PC-3 (cell line): ENCODE measurements at regions not wholly inside any gene's neighbourhood (a gene's known extent, or its start where the extent isn't known, plus 50 kb on each side); places are given as distances from the start of the nearest gene placed in this dataset.

ENCODE experiments used
- ATAC-seq: fragments of 200-7000 bp; cut with Tn5 transposase; 2 replicates; pipeline ENCODE4 v1.9.1; 2020; ENCODE audit warnings: mild to moderate bottlenecking, moderate library complexity
- BruUV-seq: library from RNA; stranded (reverse); fragments of 400-500 nt; replicated peaks from 2 replicates; lab custom pipeline; 2021; lab: Mats Ljungman, UMichigan
- CTCF ChIA-PET: fragments of 300-600 bp; sonication (Branson Sonifier 250); formaldehyde crosslinking; loops from one replicate; lab custom pipeline; 2022; ENCODE audit warnings: antibody characterized with exemption; lab: Charles Lee
- POLR2A ChIA-PET: fragments of 300-600 bp; sonication (Branson Sonifier 250); formaldehyde crosslinking; loops from one replicate; lab custom pipeline; 2022; ENCODE audit warnings: antibody characterized with exemption; ENCODE audit not compliant: unreplicated experiment; lab: Charles Lee
- DNase-seq: peaks from one replicate; pipeline ENCODE4 v3.0.0-alpha.2; 2015
- H2AFZ ChIP-seq: fragments of 300-600 bp; sonication (generic); 2 replicates; pipeline ENCODE4 v1.6.0; 2016; ENCODE audit warnings: antibody characterized with exemption, low read length
- H3F3A ChIP-seq: fragments of 300-600 bp; sonication (generic); one replicate; pipeline ENCODE4 v1.6.0; 2017; ENCODE audit warnings: antibody characterized with exemption, low read length, control low read depth, mild to moderate bottlenecking; ENCODE audit not compliant: unreplicated experiment
- H3K27ac ChIP-seq: fragments of 300-600 bp; sonication (generic); 2 replicates; pipeline ENCODE4 v1.5.1; 2016; ENCODE audit warnings: mild to moderate bottlenecking, low read length
- H3K27me3 ChIP-seq: fragments of 300-600 bp; sonication (generic); 2 replicates; pipeline ENCODE4 v1.6.1; 2016; ENCODE audit warnings: low read length, mixed read lengths
- H3K36me3 ChIP-seq: fragments of 300-600 bp; sonication (generic); 2 replicates; pipeline ENCODE4 v1.6.1; 2016; ENCODE audit warnings: low read depth, mixed run types, low read length, mixed read lengths
- H3K4me1 ChIP-seq: fragments of 300-600 bp; sonication (generic); 2 replicates; pipeline ENCODE4 v1.5.1; 2016; ENCODE audit warnings: low read length; ENCODE audit not compliant: insufficient read depth
- H3K4me2 ChIP-seq: fragments of 300-600 bp; sonication (generic); 2 replicates; pipeline ENCODE4 v1.6.0; 2016; ENCODE audit warnings: low read length
- H3K4me3 ChIP-seq: fragments of 300-600 bp; sonication (generic); 2 replicates; pipeline ENCODE4 v1.5.1; 2016; ENCODE audit warnings: mild to moderate bottlenecking, low read length, mixed read lengths
- H3K79me2 ChIP-seq: fragments of 300-600 bp; sonication (generic); 2 replicates; pipeline ENCODE4 v1.6.1; 2017; ENCODE audit warnings: low read length, mixed read lengths
- H3K9ac ChIP-seq: fragments of 300-600 bp; sonication (generic); 2 replicates; pipeline ENCODE4 v1.6.0; 2016; ENCODE audit warnings: mild to moderate bottlenecking, low read length
- H3K9me2 ChIP-seq: fragments of 300-600 bp; sonication (generic); replicated peaks from 2 replicates; pipeline ENCODE4 v1.6.1; 2016; ENCODE audit warnings: mixed run types, low read length, mixed read lengths
- H3K9me3 ChIP-seq: fragments of 300-600 bp; sonication (generic); 2 replicates; pipeline ENCODE4 v1.6.1; 2016; ENCODE audit warnings: low read length, mixed read lengths
- H4K20me1 ChIP-seq: fragments of 300-600 bp; sonication (generic); 2 replicates; pipeline ENCODE4 v1.6.1; 2016; ENCODE audit warnings: low read length, mixed read lengths
- CTCF ChIP-seq: fragments of 300-600 bp; sonication (generic); conservative IDR thresholded peaks from 2 replicates; pipeline ENCODE4 v1.5.1; 2017; ENCODE audit warnings: antibody characterized with exemption, low read depth, mild to moderate bottlenecking, low read length
- EZH2 ChIP-seq: fragments of 300-600 bp; sonication (generic); IDR thresholded peaks from one replicate; pipeline ENCODE4 v1.6.1; 2017; ENCODE audit warnings: antibody characterized with exemption, mild to moderate bottlenecking, low read length; ENCODE audit not compliant: unreplicated experiment
- EZH2phosphoT487 ChIP-seq: fragments of 300-600 bp; sonication (generic); IDR thresholded peaks from 2 replicates; pipeline ENCODE4 v1.6.1; 2018; ENCODE audit warnings: mild to moderate bottlenecking, antibody characterized with exemption, low read length, borderline replicate concordance
- intact Hi-C: fragments of 100-400 bp; cut with micrococcal nuclease; formaldehyde crosslinking; loops from 2 replicates; pipeline ENCODE4 v1.9.0; 2023

- no peaks in the 10 kb centered on the region for H3K79me2 ChIP-seq
- intact Hi-C loops, result loop anchor here (10.0 kb wide), 1 partner anchor 351 kb away; no protein-coding TSS in a partner anchor
- CTCF ChIA-PET, result no interaction called here
These were observed 355.4 kb upstream of the WWC1 start for GRCh38 chr5:167936022-167936421.

GRCh38 chr5:167936944-167937634 lies 354.4 kb upstream of the WWC1 start:
- CTCF ChIA-PET, result no interaction called here
- intact Hi-C loops, result loop anchor here (10.0 kb wide), 1 partner anchor 352 kb away; no protein-coding TSS in a partner anchor
- H3K9me3 ChIP-seq, result no peaks in the 10 kb centered on the region
- H3K4me3 ChIP-seq, result no peak overlapping the region
- H3K9ac ChIP-seq, result no peak overlapping the region
- H3K9me2 ChIP-seq, result no peaks in the 10 kb centered on the region
- ATAC-seq (no peak), DNase-seq (no peak)
- no peaks in the 10 kb centered on the region for H3K36me3 ChIP-seq
- no TSS peak for BruUV-seq
- H4K20me1 ChIP-seq, result no peaks in the 10 kb centered on the region
- no peaks in the 10 kb centered on the region for H3K4me1 ChIP-seq
- no peaks in the 10 kb centered on the region for H3F3A ChIP-seq
- H3K79me2 ChIP-seq, result no peaks in the 10 kb centered on the region
- peaks cover 86% of the 10 kb centered on the region for H3K27me3 ChIP-seq
- H3K27ac ChIP-seq, result no peak overlapping the region
- TF ChIP-seq EZH2phosphoT487 (no peak), EZH2 (no peak), CTCF (no peak)
- no peak overlapping the region for H3K4me2 ChIP-seq
- no peak overlapping the region for H2AFZ ChIP-seq
- POLR2A ChIA-PET, result no interaction called here

More at GRCh38 chr5:167936022-167936421, 355.4 kb upstream of the WWC1 start:
- POLR2A ChIA-PET, result no interaction called here
- Histone ChIP-seq H3K27ac (no peak overlapping the region), H3K9me3 (no peaks in the 10 kb centered on the region), H4K20me1 (no peaks in the 10 kb centered on the region), H3K9ac (no peak overlapping the region), H3K4me1 (no peaks in the 10 kb centered on the region), H3K4me3 (no peak overlapping the region), H3K36me3 (no peaks in the 10 kb centered on the region), H3K9me2 (no peaks in the 10 kb centered on the region), H3F3A (no peaks in the 10 kb centered on the region), H2AFZ (no peak overlapping the region), H3K4me2 (no peak overlapping the region), H3K27me3 (peaks cover 96% of the 10 kb centered on the region)
- TF ChIP-seq CTCF, result no peak
- TF ChIP-seq EZH2, result no peak
- no peak for TF ChIP-seq EZH2phosphoT487
- ATAC-seq, result no peak
- no peak for DNase-seq
- no TSS peak for BruUV-seq

GRCh38 chr5:167937635-167937998 lies 353.8 kb upstream of the WWC1 start:
- H3K4me2 ChIP-seq, result no peak overlapping the region
- no TSS peak for BruUV-seq
- intact Hi-C loops, result loop anchor here (10.0 kb wide), 1 partner anchor 353 kb away; no protein-coding TSS in a partner anchor
- H3K9me2 ChIP-seq, result no peaks in the 10 kb centered on the region
- ChIA-PET CTCF (no interaction called here), POLR2A (no interaction called here)
- no peak overlapping the region for H3K27ac ChIP-seq
- no peak overlapping the region for H2AFZ ChIP-seq
- ATAC-seq, result no peak
- no peaks in the 10 kb centered on the region for H3K4me1 ChIP-seq
- H3K9me3 ChIP-seq, result no peaks in the 10 kb centered on the region
- no peak for TF ChIP-seq CTCF
- no peak for DNase-seq
- no peaks in the 10 kb centered on the region for H4K20me1 ChIP-seq
- no peak overlapping the region for H3K4me3 ChIP-seq
- no peak overlapping the region for H3K9ac ChIP-seq
- H3K36me3 ChIP-seq, result no peaks in the 10 kb centered on the region
- no peaks in the 10 kb centered on the region for H3K79me2 ChIP-seq
- peaks cover 81% of the 10 kb centered on the region for H3K27me3 ChIP-seq
- H3F3A ChIP-seq, result no peaks in the 10 kb centered on the region
